ENCODE measurements at regions not wholly inside any gene's neighbourhood (a gene's known extent, or its start where the extent isn't known, plus 50 kb on each side); places are given as distances from the start of the nearest gene placed in this dataset.

DNA sequence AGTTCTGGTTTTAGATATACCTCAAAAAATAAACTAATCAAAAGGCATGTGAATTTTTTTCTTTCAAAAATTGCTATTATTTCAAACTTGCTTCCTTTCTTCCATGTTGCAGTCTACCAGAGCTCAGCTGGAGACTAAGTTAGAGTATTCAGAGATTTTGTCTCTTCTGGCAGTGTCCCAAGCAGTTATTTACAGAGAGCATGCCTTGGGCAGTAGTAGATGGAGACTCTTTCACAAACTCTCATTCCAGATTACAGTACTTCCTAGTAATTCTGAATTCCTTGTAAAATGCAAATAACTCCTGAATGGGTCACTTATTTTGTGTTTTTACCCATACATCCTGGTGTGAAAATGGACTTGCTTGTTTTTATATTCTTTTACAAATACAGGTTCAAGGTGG, 703.4 kb downstream of the EPHA7 start:
- intact Hi-C loops (cut with DNase I; ENCODE audit: low total_unique reads) = no loop called here

DNA sequence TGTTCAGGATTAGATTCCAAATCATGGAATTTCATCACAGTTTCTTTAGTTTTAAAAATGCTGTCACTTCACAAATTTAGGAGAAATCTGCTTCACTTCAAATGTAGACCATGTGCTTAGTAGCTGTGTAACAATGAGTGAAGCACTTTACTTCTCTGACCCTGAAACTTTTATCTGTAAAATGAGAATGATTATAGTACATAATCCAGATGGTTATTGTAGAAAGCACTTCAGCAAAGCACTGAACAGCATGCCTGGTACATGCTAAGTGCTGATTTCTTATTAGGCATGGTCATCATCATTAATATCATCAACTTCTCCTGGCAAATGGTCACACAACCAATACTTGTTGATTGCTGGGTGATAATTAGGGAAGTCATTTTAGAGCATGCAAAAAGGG, 705.0 kb downstream of the EPHA7 start:
- Histone ChIP-seq H3K27ac (no peak overlapping the region), H3K9me3 (no peaks in the 10 kb centered on the region), H3K36me3 (no peaks in the 10 kb centered on the region), H3K4me3 (no peak overlapping the region), H3K4me1 (no peaks in the 10 kb centered on the region), H3K27me3 (no peaks in the 10 kb centered on the region)
- intact Hi-C loops (cut with DNase I; ENCODE audit: low total_unique reads) = loop anchor here (5.0 kb wide), 1 partner anchor 93 kb away; no protein-coding TSS in a partner anchor
- TF ChIP-seq CTCF (IDR thresholded peaks at IDR 0.05) (no peak), POLR2A (IDR thresholded peaks at IDR 0.05) (no peak), POLR2AphosphoS5 (IDR thresholded peaks at IDR 0.05) (no peak)
- no peak for DNase-seq (ENCODE audit: low spot score in 2 of 2)

More for the DNA sequence above, 703.4 kb downstream of the EPHA7 start:
- Histone ChIP-seq H3K4me1 (no peaks in the 10 kb centered on the region), H3K36me3 (no peaks in the 10 kb centered on the region), H3K4me3 (no peak overlapping the region), H3K27me3 (no peaks in the 10 kb centered on the region), H3K9me3 (no peaks in the 10 kb centered on the region), H3K27ac (no peak overlapping the region)
- TF ChIP-seq POLR2A (IDR thresholded peaks at IDR 0.05) = no peak
- TF ChIP-seq CTCF (IDR thresholded peaks at IDR 0.05) = no peak
- TF ChIP-seq POLR2AphosphoS5 (IDR thresholded peaks at IDR 0.05) = no peak
- no peak for DNase-seq (ENCODE audit: low spot score in 2 of 2)

DNA sequence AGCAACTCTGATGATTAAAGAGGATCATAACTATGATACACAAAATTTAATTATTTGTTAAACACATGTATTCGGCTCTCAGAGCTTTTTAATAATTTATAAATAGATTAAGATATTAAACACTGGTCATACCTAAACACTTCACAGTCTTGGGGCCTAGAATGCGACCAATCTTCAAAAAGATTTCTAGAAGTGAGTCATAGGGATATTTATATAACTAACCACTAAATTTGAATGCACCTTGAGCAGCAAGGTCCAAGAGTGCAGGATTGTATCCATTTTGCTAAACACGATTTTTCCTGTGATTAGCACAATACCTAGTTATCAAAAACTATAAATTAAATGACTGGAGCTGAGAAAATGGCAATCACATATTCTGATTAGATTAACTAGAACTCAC, 709.3 kb downstream of the EPHA7 start:
- DNase-seq (ENCODE audit: low spot score in 2 of 2) = no peak
- TF ChIP-seq POLR2A (IDR thresholded peaks at IDR 0.05) (no peak), POLR2AphosphoS5 (IDR thresholded peaks at IDR 0.05) (no peak), CTCF (IDR thresholded peaks at IDR 0.05) (no peak)
- intact Hi-C loops (cut with DNase I; ENCODE audit: low total_unique reads) = loop anchor here (5.0 kb wide), 1 partner anchor 97 kb away; no protein-coding TSS in a partner anchor

GRCh38 chr6:92708945-92709344, 710.4 kb downstream of the EPHA7 start:
- Histone ChIP-seq H3K4me3 (no peak overlapping the region), H3K4me1 (no peaks in the 10 kb centered on the region), H3K27ac (no peak overlapping the region), H3K27me3 (no peaks in the 10 kb centered on the region), H3K36me3 (no peaks in the 10 kb centered on the region), H3K9me3 (no peaks in the 10 kb centered on the region)
- no peak for TF ChIP-seq POLR2A (IDR thresholded peaks at IDR 0.05)
- no peak for TF ChIP-seq POLR2AphosphoS5 (IDR thresholded peaks at IDR 0.05)
- no peak for TF ChIP-seq CTCF (IDR thresholded peaks at IDR 0.05)
- intact Hi-C loops (cut with DNase I; ENCODE audit: low total_unique reads) = no loop called here
- no peak for DNase-seq (ENCODE audit: low spot score in 2 of 2)

More for the DNA sequence above, 709.3 kb downstream of the EPHA7 start:
- H3K27ac ChIP-seq = no peak overlapping the region
- H3K36me3 ChIP-seq = no peaks in the 10 kb centered on the region
- H3K4me3 ChIP-seq = no peak overlapping the region
- H3K4me1 ChIP-seq = no peaks in the 10 kb centered on the region
- H3K27me3 ChIP-seq = no peaks in the 10 kb centered on the region
- no peaks in the 10 kb centered on the region for H3K9me3 ChIP-seq

DNA sequence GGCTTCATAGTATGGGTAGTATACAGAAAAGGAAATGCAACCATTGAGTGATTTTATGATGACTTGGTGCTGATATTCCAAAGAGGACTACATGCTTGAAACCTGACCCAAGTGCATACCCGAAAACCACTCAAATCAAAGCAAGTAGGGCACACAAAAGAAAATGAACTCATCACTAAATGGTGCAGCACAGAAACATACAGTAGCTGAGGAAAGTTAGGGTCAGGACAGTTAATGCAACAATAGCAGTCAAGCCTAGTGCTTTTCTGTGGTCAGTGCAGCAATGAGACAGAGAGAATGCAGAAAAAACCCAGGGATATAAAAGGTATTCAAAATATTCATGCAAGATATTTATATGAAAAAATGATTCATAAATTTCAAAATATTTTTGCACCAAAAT, 711.1 kb downstream of the EPHA7 start:
- H3K27me3 ChIP-seq = no peaks in the 10 kb centered on the region
- no peaks in the 10 kb centered on the region for H3K4me1 ChIP-seq
- H3K4me3 ChIP-seq = no peak overlapping the region
- no peaks in the 10 kb centered on the region for H3K36me3 ChIP-seq
- no peak for DNase-seq (ENCODE audit: low spot score in 2 of 2)
- TF ChIP-seq CTCF (IDR thresholded peaks at IDR 0.05) (no peak), POLR2A (IDR thresholded peaks at IDR 0.05) (no peak), POLR2AphosphoS5 (IDR thresholded peaks at IDR 0.05) (no peak)
- H3K27ac ChIP-seq = no peak overlapping the region
- intact Hi-C loops (cut with DNase I; ENCODE audit: low total_unique reads) = no loop called here
- H3K9me3 ChIP-seq = no peaks in the 10 kb centered on the region

All from breast epithelium (tissue), 4 donors.